Fibroblast of lung (primary cell): ENCODE measurements at regions not wholly inside any gene's neighbourhood (a gene's known extent, or its start where the extent isn't known, plus 50 kb on each side); places are given as distances from the start of the nearest gene placed in this dataset.

ENCODE experiments used
- DNase-seq, 2 donors: peaks; one replicate each; pipeline versions ENCODE4 v3.0.0 to v3.0.0-alpha.2; 2010; ENCODE audit warnings: low read depth in 2 of 2
- H2AFZ ChIP-seq: 2 replicates; pipeline ENCODE4 v1.5.1; 2012; ENCODE audit warnings: low read length, control low read depth, inconsistent platforms
- H3K27ac ChIP-seq: 2 replicates; pipeline ENCODE4 v1.5.1; 2011; ENCODE audit warnings: low read length, control low read depth; ENCODE audit not compliant: insufficient read depth
- H3K27me3 ChIP-seq: 2 replicates; pipeline ENCODE4 v1.5.1; 2011; ENCODE audit warnings: mild to moderate bottlenecking, low read length; ENCODE audit not compliant: control insufficient read depth, insufficient read depth
- H3K36me3 ChIP-seq: 2 replicates; pipeline ENCODE4 v1.5.1; 2011; ENCODE audit warnings: low read length; ENCODE audit not compliant: control insufficient read depth, insufficient read depth
- H3K4me1 ChIP-seq: 2 replicates; pipeline ENCODE4 v1.5.1; 2011; ENCODE audit warnings: low read length; ENCODE audit not compliant: control insufficient read depth, insufficient read depth; ENCODE audit errors: extremely low read depth
- H3K4me2 ChIP-seq: 2 replicates; pipeline ENCODE4 v1.5.1; 2011; ENCODE audit warnings: low read length, control low read depth; ENCODE audit not compliant: insufficient read depth; ENCODE audit errors: extremely low read depth
- H3K4me3 ChIP-seq, 4 experiments: fragments of 200-600 bp in 1 of 4; sonication (generic) in 1 of 4; replicated peaks in 1 of 4; 2 replicates each; pipeline ENCODE4 v1.5.1; 2011 to 2016; ENCODE audit warnings: low read length in 4 of 4, low read depth in 3 of 4, mild to moderate bottlenecking in 3 of 4, control low read depth in 2 of 4, inconsistent platforms in 1 of 4, mixed read lengths in 1 of 4; ENCODE audit not compliant: insufficient read depth in 1 of 4; ENCODE audit errors: control extremely low read depth in 1 of 4
- H3K79me2 ChIP-seq: 2 replicates; pipeline ENCODE4 v1.5.1; 2012; ENCODE audit warnings: mild to moderate bottlenecking, low read length, inconsistent platforms; ENCODE audit not compliant: control insufficient read depth, insufficient read depth
- H3K9ac ChIP-seq: 2 replicates; pipeline ENCODE4 v1.5.1; 2011; ENCODE audit warnings: mild to moderate bottlenecking, low read length, control low read depth; ENCODE audit not compliant: insufficient read depth
- H3K9me3 ChIP-seq: 2 replicates; pipeline ENCODE4 v1.5.1; 2012; ENCODE audit warnings: low read depth, low read length; ENCODE audit not compliant: control insufficient read depth, insufficient read depth
- H4K20me1 ChIP-seq: 2 replicates; pipeline ENCODE4 v1.5.1; 2011; ENCODE audit warnings: low read length; ENCODE audit not compliant: control insufficient read depth, insufficient read depth; ENCODE audit errors: extremely low read depth
- CTCF ChIP-seq, 2 donors: IDR thresholded peaks in 1 of 2; conservative IDR thresholded peaks in 1 of 2; 1 replicate in 1 of 2; 2 replicates in 1 of 2; pipeline ENCODE4 v1.5.1; 2011 to 2012; ENCODE audit warnings: low read length in 2 of 2, control low read depth in 1 of 2, inconsistent platforms in 1 of 2, low read depth in 1 of 2, mild to moderate bottlenecking in 1 of 2
- EZH2 ChIP-seq: IDR thresholded peaks from 2 replicates; pipeline ENCODE4 v1.5.1; 2012; ENCODE audit warnings: low read length, control low read depth, mild to moderate bottlenecking; ENCODE audit errors: missing control alignments

GRCh38 chr10:20521186-20521585 lies 375.9 kb downstream of the NEBL start:
- H3K4me2 ChIP-seq = no peak overlapping the region
- no peaks in the 10 kb centered on the region for H4K20me1 ChIP-seq
- H3K9ac ChIP-seq = no peak overlapping the region
- H2AFZ ChIP-seq = no peak overlapping the region
- DNase-seq = no peak
- H3K4me1 ChIP-seq = no peaks in the 10 kb centered on the region
- no peaks in the 10 kb centered on the region for H3K9me3 ChIP-seq
- H3K79me2 ChIP-seq = no peaks in the 10 kb centered on the region
- H3K4me3 ChIP-seq = no peak overlapping the region
- H3K27ac ChIP-seq = no peak overlapping the region
- no peaks in the 10 kb centered on the region for H3K27me3 ChIP-seq
- H3K36me3 ChIP-seq = no peaks in the 10 kb centered on the region
- TF ChIP-seq EZH2 (no peak), CTCF (conservative IDR thresholded peaks at IDR 0.05 in 1 of 2, IDR thresholded peaks at IDR 0.05 in 1 of 2; ENCODE audit: low read depth in 1 of 2, low read length in 2 of 2) (no peak)

DNA sequence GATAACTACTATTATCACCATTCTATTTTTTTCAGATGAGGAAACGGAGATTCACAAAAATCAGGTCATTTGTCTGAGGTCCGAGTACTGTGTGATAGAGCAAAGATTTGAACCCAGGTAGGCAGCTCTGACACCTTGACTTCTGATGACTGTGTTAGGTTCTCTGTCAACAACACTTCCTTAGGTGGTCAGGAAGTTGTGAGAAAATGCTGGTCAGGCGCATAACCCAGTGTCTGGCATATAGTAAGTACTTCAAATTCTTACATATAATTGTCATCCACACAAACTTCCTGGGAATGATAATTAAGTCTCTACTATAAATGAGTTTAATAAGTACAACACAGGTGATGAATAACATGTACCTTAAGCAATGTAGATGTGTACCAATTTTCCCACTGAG lies 381.5 kb downstream of the NEBL start:
- Histone ChIP-seq H4K20me1 (no peaks in the 10 kb centered on the region), H2AFZ (no peak overlapping the region), H3K4me2 (no peak overlapping the region), H3K4me1 (no peaks in the 10 kb centered on the region), H3K79me2 (no peaks in the 10 kb centered on the region), H3K36me3 (no peaks in the 10 kb centered on the region), H3K27me3 (no peaks in the 10 kb centered on the region), H3K4me3 (no peak overlapping the region), H3K9ac (no peak overlapping the region), H3K9me3 (no peaks in the 10 kb centered on the region), H3K27ac (no peak overlapping the region)
- TF ChIP-seq CTCF (conservative IDR thresholded peaks at IDR 0.05 in 1 of 2, IDR thresholded peaks at IDR 0.05 in 1 of 2; ENCODE audit: low read depth in 1 of 2, low read length in 2 of 2) (no peak), EZH2 (no peak)
- DNase-seq = no peak

- Histone ChIP-seq H3K36me3 (no peaks in the 10 kb centered on the region), H3K9ac (no peak overlapping the region), H3K9me3 (no peaks in the 10 kb centered on the region)
These were observed 384.5 kb downstream of the NEBL start for GRCh38 chr10:20512631-20513030.

More at GRCh38 chr10:20512631-20513030, 384.5 kb downstream of the NEBL start:
- DNase-seq = no peak
- no peaks in the 10 kb centered on the region for H3K4me1 ChIP-seq
- no peak overlapping the region for H3K4me2 ChIP-seq
- no peaks in the 10 kb centered on the region for H4K20me1 ChIP-seq
- H3K4me3 ChIP-seq = no peak overlapping the region
- H3K27ac ChIP-seq = no peak overlapping the region
- no peak for TF ChIP-seq CTCF (conservative IDR thresholded peaks at IDR 0.05 in 1 of 2, IDR thresholded peaks at IDR 0.05 in 1 of 2; ENCODE audit: low read depth in 1 of 2, low read length in 2 of 2)
- no peak for TF ChIP-seq EZH2
- no peaks in the 10 kb centered on the region for H3K79me2 ChIP-seq
- H3K27me3 ChIP-seq = no peaks in the 10 kb centered on the region
- H2AFZ ChIP-seq = no peak overlapping the region
